ENCODE measurements at regions not wholly inside any gene's neighbourhood (a gene's known extent, or its start where the extent isn't known, plus 50 kb on each side); places are given as distances from the start of the nearest gene placed in this dataset.

- DNase-seq (no peak), ATAC-seq (no peak)
- Histone ChIP-seq H3K9me3 (no peaks in the 10 kb centered on the region), H3K4me3 (no peak overlapping the region), H3K4me1 (no peaks in the 10 kb centered on the region), H3K27ac (no peak overlapping the region), H3K27me3 (no peaks in the 10 kb centered on the region), H3K36me3 (no peaks in the 10 kb centered on the region)
- TF ChIP-seq CTCF (IDR thresholded peaks at IDR 0.05): no peak
- intact Hi-C loops (cut with DNase I): no loop called here
Observed at GRCh38 chr14:38309522-38310277, 53.8 kb upstream of the CLEC14A start.
